HG02840 (cell line): ENCODE measurements at regions not wholly inside any gene's neighbourhood (a gene's known extent, or its start where the extent isn't known, plus 50 kb on each side); places are given as distances from the start of the nearest gene placed in this dataset.

Source experiments
- ATAC-seq: cut with Tn5 transposase; IDR thresholded peaks from one replicate; pipeline ENCODE4 v1.9.1; 2021; ENCODE audit warnings: mild to moderate bottlenecking, moderate library complexity, moderate number of reproducible peaks; ENCODE audit not compliant: unreplicated experiment, low FRiP score

GRCh38 chr5:87886164-87886563 lies 382.5 kb downstream of the TMEM161B start:
- no peak for ATAC-seq

- no peak for ATAC-seq
These were observed 382.9 kb downstream of the TMEM161B start for GRCh38 chr5:87885758-87886157.

- no peak for ATAC-seq
These were observed 391.1 kb downstream of the TMEM161B start for GRCh38 chr5:87877495-87877894.

GRCh38 chr5:87877023-87877422 lies 391.6 kb downstream of the TMEM161B start:
- no peak for ATAC-seq

- ATAC-seq, result no peak
These were observed 392.0 kb downstream of the TMEM161B start for GRCh38 chr5:87876616-87877015.

GRCh38 chr5:87872986-87873385 lies 395.7 kb downstream of the TMEM161B start:
- no peak for ATAC-seq

GRCh38 chr5:87868792-87869191 lies 399.9 kb downstream of the TMEM161B start:
- ATAC-seq, result no peak

GRCh38 chr5:87867281-87867680 lies 401.4 kb downstream of the TMEM161B start:
- no peak for ATAC-seq

GRCh38 chr5:87853541-87853940 lies 415.1 kb downstream of the TMEM161B start:
- no peak for ATAC-seq

GRCh38 chr5:87851603-87852002 lies 417.0 kb downstream of the TMEM161B start:
- ATAC-seq, result no peak

- ATAC-seq, result no peak
These were observed 417.8 kb downstream of the TMEM161B start for GRCh38 chr5:87850843-87851242.

GRCh38 chr5:87845734-87846133 lies 422.9 kb downstream of the TMEM161B start:
- no peak for ATAC-seq

- ATAC-seq, result no peak
These were observed 423.8 kb downstream of the TMEM161B start for GRCh38 chr5:87844866-87845265.

GRCh38 chr5:87844449-87844848 lies 424.2 kb downstream of the TMEM161B start:
- no peak for ATAC-seq

GRCh38 chr5:87836696-87837095 lies 424.0 kb upstream of the CCNH start:
- no peak for ATAC-seq

GRCh38 chr5:87831499-87831898 lies 418.8 kb upstream of the CCNH start:
- no peak for ATAC-seq

- ATAC-seq, result no peak
These were observed 416.5 kb upstream of the CCNH start for GRCh38 chr5:87829217-87829551.

GRCh38 chr5:87828545-87829216 lies 416.0 kb upstream of the CCNH start:
- ATAC-seq, result no peak

- no peak for ATAC-seq
These were observed 414.8 kb upstream of the CCNH start for GRCh38 chr5:87827539-87827938.

GRCh38 chr5:87826507-87826906 lies 413.8 kb upstream of the CCNH start:
- ATAC-seq, result no peak

- no peak for ATAC-seq
These were observed 412.9 kb upstream of the CCNH start for GRCh38 chr5:87825583-87825982.

- no peak for ATAC-seq
These were observed 395.1 kb upstream of the CCNH start for GRCh38 chr5:87807783-87808182.

GRCh38 chr5:87803352-87803751 lies 390.6 kb upstream of the CCNH start:
- ATAC-seq, result no peak
